HCT116 (cell line): ENCODE measurements at regions not wholly inside any gene's neighbourhood (a gene's known extent, or its start where the extent isn't known, plus 50 kb on each side); places are given as distances from the start of the nearest gene placed in this dataset.

Experiments
- ATAC-seq: fragments of 200-7000 bp; cut with Tn5 transposase; 2 replicates; pipeline ENCODE4 v1.9.1; 2020; ENCODE audit warnings: mild to moderate bottlenecking, moderate library complexity
- BruUV-seq: library from RNA; stranded (reverse); fragments of 400-500 nt; replicated peaks from 2 replicates; lab custom pipeline; 2021; lab: Mats Ljungman, UMichigan
- CTCF ChIA-PET: fragments of 300-600 bp; sonication (Branson Sonifier 250); formaldehyde crosslinking; loops from one replicate; lab custom pipeline; 2021; ENCODE audit warnings: antibody characterized with exemption; lab: Charles Lee
- POLR2A ChIA-PET: fragments of 300-600, 350-600 bp; sonication (Branson Sonifier 250); formaldehyde crosslinking; loops from one replicate; lab custom pipeline; 2021; ENCODE audit warnings: antibody characterized with exemption; lab: Charles Lee
- RAD21 ChIA-PET, 2 experiments: fragments of 300-600 bp; sonication (Branson Sonifier 250); formaldehyde crosslinking; loops; one replicate each; lab custom pipeline; 2023; ENCODE audit warnings: low total read pairs in 2 of 2; ENCODE audit not compliant: uncharacterized antibody in 2 of 2, unreplicated experiment in 2 of 2, low non-redundant PET in 1 of 2; lab: Charles Lee
- DNase-seq: peaks from one replicate; pipeline ENCODE4 v3.0.0-alpha.2; 2010; ENCODE audit warnings: low read depth, low spot score
- H2AFZ ChIP-seq: fragments of 200-600 bp; shearing (Covaris generic), sonication (generic); 2 replicates; pipeline ENCODE4 v1.6.1; 2017; ENCODE audit warnings: low read depth, mixed run types, mixed read lengths, antibody characterized with exemption, low read length; ENCODE audit not compliant: poor library complexity, severe bottlenecking
- H3K27ac ChIP-seq: 2 replicates; pipeline ENCODE4 v1.5.1; 2012; ENCODE audit warnings: low read depth, low read length
- H3K27me3 ChIP-seq: fragments of 200-600 bp; sonication (generic); 2 replicates; pipeline ENCODE4 v1.6.1; 2016; ENCODE audit warnings: mixed run types, low read length, mixed read lengths; ENCODE audit not compliant: insufficient read depth
- H3K36me3 ChIP-seq, 2 experiments: fragments of 200-500 bp in 1 of 2; fragments of 200-600 bp in 1 of 2; sonication (Bioruptor generic) in 1 of 2; sonication (generic) in 1 of 2; 2 replicates each; pipeline versions ENCODE4 v1.5.1 to v1.6.1; 2014 to 2016; ENCODE audit warnings: low read length in 2 of 2, inconsistent platforms in 1 of 2, mixed read lengths in 1 of 2, mixed run types in 1 of 2; ENCODE audit not compliant: insufficient read depth in 2 of 2, control insufficient read depth in 1 of 2
- H3K4me1 ChIP-seq, 2 experiments: fragments of 200-600 bp in 1 of 2; sonication (generic) in 1 of 2; 2 replicates each; pipeline versions ENCODE4 v1.5.1 to v1.6.1; 2012 to 2017; ENCODE audit warnings: low read length in 2 of 2, inconsistent platforms in 1 of 2, mild to moderate bottlenecking in 1 of 2, mixed read lengths in 1 of 2, mixed run types in 1 of 2, moderate library complexity in 1 of 2; ENCODE audit not compliant: insufficient read depth in 2 of 2, control insufficient read depth in 1 of 2
- H3K4me2 ChIP-seq: fragments of 200-600 bp; sonication (generic); 2 replicates; pipeline ENCODE4 v1.6.1; 2017; ENCODE audit warnings: mixed run types, low read length, mixed read lengths
- H3K4me3 ChIP-seq, 2 experiments: fragments of 200-600 bp in 1 of 2; sonication (generic) in 1 of 2; replicated peaks in 1 of 2; 2 replicates each; pipeline ENCODE4 v1.5.1; 2011 to 2016; ENCODE audit warnings: low read length in 2 of 2, control low read depth in 1 of 2, low read depth in 1 of 2, mild to moderate bottlenecking in 1 of 2, mixed read lengths in 1 of 2, mixed run types in 1 of 2
- H3K79me2 ChIP-seq: fragments of 200-600 bp; sonication (generic); 2 replicates; pipeline ENCODE4 v1.6.1; 2017; ENCODE audit warnings: mild to moderate bottlenecking, mixed run types, low read length, moderate library complexity, mixed read lengths; ENCODE audit not compliant: insufficient read depth
- H3K9ac ChIP-seq: fragments of 200-600 bp; sonication (generic); 2 replicates; pipeline ENCODE4 v1.6.1; 2016; ENCODE audit warnings: low read length, mixed read lengths
- H3K9me2 ChIP-seq: fragments of 200-600 bp; sonication (generic), shearing (Covaris generic); 2 replicates; pipeline ENCODE4 v1.6.1; 2017; ENCODE audit warnings: mixed run types, mild to moderate bottlenecking, moderate library complexity; ENCODE audit not compliant: insufficient read depth
- H3K9me3 ChIP-seq, 2 experiments: fragments of 200-500 bp in 1 of 2; fragments of 200-600 bp in 1 of 2; sonication (Bioruptor generic) in 1 of 2; sonication (generic) in 1 of 2; 2 replicates each; pipeline ENCODE4 v1.6.1; 2014 to 2017; ENCODE audit warnings: low read length in 2 of 2, mixed read lengths in 2 of 2, inconsistent platforms in 1 of 2, low read depth in 1 of 2, mild to moderate bottlenecking in 1 of 2, mixed run types in 1 of 2, moderate library complexity in 1 of 2; ENCODE audit not compliant: control insufficient read depth in 1 of 2, insufficient read depth in 1 of 2
- H4K20me1 ChIP-seq: fragments of 200-600 bp; sonication (generic), shearing (Covaris generic); 2 replicates; pipeline ENCODE4 v1.6.1; 2017; ENCODE audit warnings: mixed run types, mild to moderate bottlenecking, moderate library complexity; ENCODE audit not compliant: insufficient read depth
- CBX3 ChIP-seq: IDR thresholded peaks from 2 replicates; pipeline ENCODE4 v1.6.1; 2012; ENCODE audit warnings: low read depth
- CEBPB ChIP-seq: IDR thresholded peaks from 2 replicates; pipeline ENCODE4 v1.6.1; 2012; ENCODE audit warnings: low read depth
- EGR1 ChIP-seq: IDR thresholded peaks from 2 replicates; pipeline ENCODE4 v1.6.1; 2012; ENCODE audit warnings: low read depth
- ELF1 ChIP-seq: IDR thresholded peaks from 2 replicates; pipeline ENCODE4 v1.6.1; 2012; ENCODE audit warnings: low read depth, borderline replicate concordance
- EZH2 ChIP-seq: fragments of 200-600 bp; sonication (generic); IDR thresholded peaks from 2 replicates; pipeline ENCODE4 v1.6.1; 2017; ENCODE audit warnings: antibody characterized with exemption, mixed run types
- EZH2phosphoT487 ChIP-seq: fragments of 200-600 bp; IDR thresholded peaks from 2 replicates; pipeline ENCODE4 v1.6.1; 2018; ENCODE audit warnings: antibody characterized with exemption, borderline replicate concordance
- FOSL1 ChIP-seq: IDR thresholded peaks from 2 replicates; pipeline ENCODE4 v1.6.1; 2012; ENCODE audit warnings: low read depth
- JUND ChIP-seq: IDR thresholded peaks from 2 replicates; pipeline ENCODE4 v1.6.1; 2012
- POLR2AphosphoS5 ChIP-seq: IDR thresholded peaks from 2 replicates; pipeline ENCODE4 v1.6.1; 2011; ENCODE audit warnings: mild to moderate bottlenecking, low read depth, low read length, moderate library complexity
- RAD21 ChIP-seq: IDR thresholded peaks from 2 replicates; pipeline ENCODE4 v1.6.1; 2012; ENCODE audit warnings: low read depth, mild to moderate bottlenecking
- SP1 ChIP-seq: IDR thresholded peaks from 2 replicates; pipeline ENCODE4 v1.6.1; 2012; ENCODE audit warnings: low read depth
- SRF ChIP-seq: IDR thresholded peaks from 2 replicates; pipeline ENCODE4 v1.6.1; 2012; ENCODE audit warnings: low read depth
- TCF7L2 ChIP-seq: IDR thresholded peaks from 2 replicates; pipeline ENCODE4 v1.7.0; 2011; ENCODE audit warnings: borderline replicate concordance, inconsistent platforms; ENCODE audit not compliant: insufficient read depth, insufficient read length; ENCODE audit errors: extremely low read depth
- YY1 ChIP-seq: IDR thresholded peaks from 2 replicates; pipeline ENCODE4 v1.6.1; 2011; ENCODE audit warnings: low read length, low read depth, moderate library complexity, mild to moderate bottlenecking; ENCODE audit not compliant: insufficient replicate concordance; ENCODE audit errors: extremely low read depth
- ZFX ChIP-seq: fragments of 450-650 bp; IDR thresholded peaks from 2 replicates; pipeline ENCODE4 v1.6.1; 2017
- ZNF274 ChIP-seq: fragments of 200-500 bp; sonication (Bioruptor generic); IDR thresholded peaks from 2 replicates; pipeline ENCODE4 v1.6.1; 2014; ENCODE audit warnings: mild to moderate bottlenecking, low read depth, low read length, inconsistent platforms
- intact Hi-C: fragments of 100-400 bp; cut with micrococcal nuclease; formaldehyde crosslinking; loops from 2 replicates; pipeline ENCODE4 v1.10.0; 2022
- TF ChIP-seq, protein P1 (sequence below), 3 experiments: fragments of 200-600 bp in 1 of 3; sonication (generic) in 1 of 3; IDR thresholded peaks in 2 of 3; conservative IDR thresholded peaks in 1 of 3; 2 replicates each; pipeline ENCODE4 v1.5.1; 2012 to 2017; ENCODE audit warnings: low read depth in 2 of 3, low read length in 2 of 3, antibody characterized with exemption in 1 of 3, borderline replicate concordance in 1 of 3, control low read depth in 1 of 3, mild to moderate bottlenecking in 1 of 3, mixed read lengths in 1 of 3, mixed run types in 1 of 3, moderate library complexity in 1 of 3; ENCODE audit not compliant: insufficient read depth in 1 of 3
- TF ChIP-seq, protein P2 (sequence below): IDR thresholded peaks from 2 replicates; pipeline ENCODE4 v1.6.1; 2012

DNA sequence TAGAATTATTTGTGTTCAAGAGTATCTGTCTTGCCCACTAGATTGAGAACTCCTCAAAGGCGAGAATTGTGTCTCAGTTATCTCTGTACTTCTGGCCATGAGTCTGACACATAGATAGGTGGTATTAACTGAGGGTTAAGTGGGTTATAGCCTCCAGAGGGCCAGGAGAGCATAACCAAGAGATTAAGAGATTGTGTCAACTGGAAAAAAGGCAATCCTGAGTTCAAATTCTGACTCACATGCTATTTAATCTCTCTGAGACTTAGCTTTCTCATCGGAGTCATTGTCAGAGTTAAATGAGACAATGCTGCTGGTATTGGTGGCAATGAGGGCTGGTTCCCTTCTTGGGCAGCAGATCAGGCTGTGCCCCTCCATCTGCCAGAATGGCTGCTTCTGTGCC is 330.9 kb downstream of the TNS1 start:
- Histone ChIP-seq H2AFZ (no peak overlapping the region), H3K4me1 (no peaks in the 10 kb centered on the region), H3K4me3 (no peak overlapping the region), H3K4me2 (no peak overlapping the region), H4K20me1 (no peaks in the 10 kb centered on the region), H3K27ac (no peak overlapping the region), H3K9ac (no peak overlapping the region), H3K36me3 (no peaks in the 10 kb centered on the region), H3K27me3 (peaks cover 23% of the 10 kb centered on the region; the same call in 1 of the 2 replicates), H3K79me2 (no peaks in the 10 kb centered on the region), H3K9me2 (no peaks in the 10 kb centered on the region), H3K9me3 (no peaks in the 10 kb centered on the region)
- ATAC-seq: no peak
- RAD21 ChIA-PET: no interaction called here
- CTCF ChIA-PET: interaction anchor here (1.7 kb wide), 1 partner anchor 22 kb away, joined by 5 read pairs; no protein-coding TSS in a partner anchor
- POLR2A ChIA-PET: no interaction called here
- no TSS peak for BruUV-seq
- intact Hi-C loops: no loop called here
- TF ChIP-seq EZH2: no peak
- no peak for TF ChIP-seq CEBPB
- TF ChIP-seq FOSL1: no peak
- no peak for TF ChIP-seq POLR2AphosphoS5
- TF ChIP-seq, protein P1, sequence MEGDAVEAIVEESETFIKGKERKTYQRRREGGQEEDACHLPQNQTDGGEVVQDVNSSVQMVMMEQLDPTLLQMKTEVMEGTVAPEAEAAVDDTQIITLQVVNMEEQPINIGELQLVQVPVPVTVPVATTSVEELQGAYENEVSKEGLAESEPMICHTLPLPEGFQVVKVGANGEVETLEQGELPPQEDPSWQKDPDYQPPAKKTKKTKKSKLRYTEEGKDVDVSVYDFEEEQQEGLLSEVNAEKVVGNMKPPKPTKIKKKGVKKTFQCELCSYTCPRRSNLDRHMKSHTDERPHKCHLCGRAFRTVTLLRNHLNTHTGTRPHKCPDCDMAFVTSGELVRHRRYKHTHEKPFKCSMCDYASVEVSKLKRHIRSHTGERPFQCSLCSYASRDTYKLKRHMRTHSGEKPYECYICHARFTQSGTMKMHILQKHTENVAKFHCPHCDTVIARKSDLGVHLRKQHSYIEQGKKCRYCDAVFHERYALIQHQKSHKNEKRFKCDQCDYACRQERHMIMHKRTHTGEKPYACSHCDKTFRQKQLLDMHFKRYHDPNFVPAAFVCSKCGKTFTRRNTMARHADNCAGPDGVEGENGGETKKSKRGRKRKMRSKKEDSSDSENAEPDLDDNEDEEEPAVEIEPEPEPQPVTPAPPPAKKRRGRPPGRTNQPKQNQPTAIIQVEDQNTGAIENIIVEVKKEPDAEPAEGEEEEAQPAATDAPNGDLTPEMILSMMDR (IDR thresholded peaks at IDR 0.05 in 2 of 3, conservative IDR thresholded peaks at IDR 0.05 in 1 of 3; ENCODE audit: borderline replicate concordance in 1 of 3, insufficient read depth in 1 of 3, low read depth in 2 of 3, low read length in 2 of 3): no peak
- no peak for TF ChIP-seq JUND
- no peak for TF ChIP-seq RAD21
- TF ChIP-seq, protein P2, sequence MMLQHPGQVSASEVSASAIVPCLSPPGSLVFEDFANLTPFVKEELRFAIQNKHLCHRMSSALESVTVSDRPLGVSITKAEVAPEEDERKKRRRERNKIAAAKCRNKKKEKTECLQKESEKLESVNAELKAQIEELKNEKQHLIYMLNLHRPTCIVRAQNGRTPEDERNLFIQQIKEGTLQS: no peak
- no peak for DNase-seq

DNA sequence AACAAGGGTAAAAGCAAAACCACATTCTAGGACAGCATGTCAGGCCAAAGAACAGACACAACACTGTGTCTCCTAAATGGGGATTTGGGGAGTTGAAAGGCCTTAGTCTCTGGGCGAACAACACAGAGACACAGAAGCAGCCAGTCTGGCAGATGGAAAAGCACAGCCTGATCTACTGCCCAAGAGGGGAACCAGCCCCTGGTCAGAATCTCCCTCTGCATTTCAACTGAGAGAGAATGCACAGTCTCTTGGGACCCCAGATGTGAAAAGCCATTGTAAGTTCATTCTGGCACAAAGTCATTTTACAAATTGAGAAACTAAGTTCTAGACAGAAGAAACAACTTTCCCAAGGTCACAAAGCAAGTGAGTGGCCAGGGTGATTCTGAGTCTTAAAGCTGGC is 331.7 kb downstream of the TNS1 start:
- BruUV-seq: no TSS peak
- H3K4me1 ChIP-seq: no peaks in the 10 kb centered on the region
- intact Hi-C loops: no loop called here
- H3K79me2 ChIP-seq: no peaks in the 10 kb centered on the region
- no peak overlapping the region for H3K27ac ChIP-seq
- DNase-seq: no peak
- no peak overlapping the region for H2AFZ ChIP-seq
- H3K4me2 ChIP-seq: no peak overlapping the region
- CTCF ChIA-PET: interaction anchor here (1.7 kb wide), 1 partner anchor 21 kb away, joined by 5 read pairs; no protein-coding TSS in a partner anchor
- no peaks in the 10 kb centered on the region for H3K36me3 ChIP-seq
- H3K27me3 ChIP-seq: peaks cover 27% of the 10 kb centered on the region; the same call in 1 of the 2 replicates
- no peak for ATAC-seq
- no peaks in the 10 kb centered on the region for H3K9me2 ChIP-seq
- POLR2A ChIA-PET: no interaction called here
- no peaks in the 10 kb centered on the region for H4K20me1 ChIP-seq
- no peak overlapping the region for H3K9ac ChIP-seq
- RAD21 ChIA-PET: no interaction called here
- H3K4me3 ChIP-seq: no peak overlapping the region
- H3K9me3 ChIP-seq: no peaks in the 10 kb centered on the region
- no peak for TF ChIP-seq ZNF274
- no peak for TF ChIP-seq YY1
- TF ChIP-seq POLR2AphosphoS5: no peak
- no peak for TF ChIP-seq EGR1
- TF ChIP-seq CBX3: no peak
- TF ChIP-seq ZFX: no peak
- no peak for TF ChIP-seq CEBPB
- no peak for TF ChIP-seq SP1
- TF ChIP-seq EZH2phosphoT487: no peak
- no peak for TF ChIP-seq RAD21
- TF ChIP-seq SRF: no peak
- no peak for TF ChIP-seq ELF1
- TF ChIP-seq, protein P1 (IDR thresholded peaks at IDR 0.05 in 2 of 3, conservative IDR thresholded peaks at IDR 0.05 in 1 of 3; ENCODE audit: borderline replicate concordance in 1 of 3, insufficient read depth in 1 of 3, low read depth in 2 of 3, low read length in 2 of 3): no peak
- TF ChIP-seq TCF7L2: no peak
- no peak for TF ChIP-seq EZH2
